ENCODE measurements at regions not wholly inside any gene's neighbourhood (a gene's known extent, or its start where the extent isn't known, plus 50 kb on each side); places are given as distances from the start of the nearest gene placed in this dataset.

- Histone ChIP-seq H3K9me3 (no peaks in the 10 kb centered on the region), H3K4me1 (peaks cover 11 to 33% of the 10 kb centered on the region in 2 donors), H3K27me3 (no peaks in the 10 kb centered on the region), H3K27ac (peak overlapping the region in 3 of 4 donors; percentile 22 to 48 (median 32)), H3K36me3 (no peaks in the 10 kb centered on the region), H3K4me3 (no peak overlapping the region)
- DNase-seq = no peak
- in situ Hi-C loops (cut with MboI; ENCODE audit: low sequenced_read_pairs in 4 of 4) (no loop called here), intact Hi-C loops (cut with DNase I; ENCODE audit: low total_unique reads) (no loop called here)
- TF ChIP-seq POLR2A (IDR thresholded peaks at IDR 0.05) (no peak), CTCF (IDR thresholded peaks at IDR 0.05 in 4 of 5, conservative IDR thresholded peaks at IDR 0.05 in 1 of 5) (no peak)
- peak in 1 of 2 donors; percentile 21 for ATAC-seq
These were observed 223.6 kb upstream of the CTNNB1 start for GRCh38 chr3:40975711-40976121.

- H3K9me3 ChIP-seq = no peaks in the 10 kb centered on the region
- peak overlapping the region in 3 of 4 donors; percentile 22 to 48 (median 32) for H3K27ac ChIP-seq
- H3K36me3 ChIP-seq = no peaks in the 10 kb centered on the region
- intact Hi-C loops (cut with DNase I; ENCODE audit: low total_unique reads) (no loop called here), in situ Hi-C loops (cut with MboI; ENCODE audit: low sequenced_read_pairs in 4 of 4) (no loop called here)
- H3K4me3 ChIP-seq = no peak overlapping the region
- ATAC-seq (no peak), DNase-seq (no peak)
- H3K4me1 ChIP-seq = peaks cover 6 to 29% of the 10 kb centered on the region in 2 donors
- no peaks in the 10 kb centered on the region for H3K27me3 ChIP-seq
- TF ChIP-seq POLR2A (IDR thresholded peaks at IDR 0.05) (no peak), CTCF (IDR thresholded peaks at IDR 0.05 in 4 of 5, conservative IDR thresholded peaks at IDR 0.05 in 1 of 5) (no peak)
These were observed 223.1 kb upstream of the CTNNB1 start for GRCh38 chr3:40976241-40976640.

GRCh38 chr3:40978442-40978841 lies 220.9 kb upstream of the CTNNB1 start:
- no peaks in the 10 kb centered on the region for H3K36me3 ChIP-seq
- no peak for ATAC-seq
- intact Hi-C loops (cut with DNase I; ENCODE audit: low total_unique reads) = no loop called here
- H3K27me3 ChIP-seq = no peaks in the 10 kb centered on the region
- in situ Hi-C loops (cut with MboI; ENCODE audit: low sequenced_read_pairs in 4 of 4) = no loop called here
- no peaks in the 10 kb centered on the region for H3K9me3 ChIP-seq
- TF ChIP-seq POLR2A (IDR thresholded peaks at IDR 0.05) = no peak
- no peak for TF ChIP-seq CTCF (IDR thresholded peaks at IDR 0.05 in 4 of 5, conservative IDR thresholded peaks at IDR 0.05 in 1 of 5)
- H3K27ac ChIP-seq = no peak overlapping the region
- no peak overlapping the region for H3K4me3 ChIP-seq
- DNase-seq = no peak
- H3K4me1 ChIP-seq = peaks cover 5 to 19% of the 10 kb centered on the region in 2 donors

GRCh38 chr3:40979962-40980361 lies 219.3 kb upstream of the CTNNB1 start:
- no peak for TF ChIP-seq POLR2A (IDR thresholded peaks at IDR 0.05)
- no peak for TF ChIP-seq CTCF (IDR thresholded peaks at IDR 0.05 in 4 of 5, conservative IDR thresholded peaks at IDR 0.05 in 1 of 5)
- DNase-seq (no peak), ATAC-seq (no peak)
- in situ Hi-C loops (cut with MboI; ENCODE audit: low sequenced_read_pairs in 4 of 4) (no loop called here), intact Hi-C loops (cut with DNase I; ENCODE audit: low total_unique reads) (no loop called here)
- no peaks in the 10 kb centered on the region for H3K9me3 ChIP-seq
- H3K4me1 ChIP-seq = peaks cover 0 to 13% of the 10 kb centered on the region in 2 donors
- H3K4me3 ChIP-seq = no peak overlapping the region
- H3K27me3 ChIP-seq = no peaks in the 10 kb centered on the region
- no peaks in the 10 kb centered on the region for H3K36me3 ChIP-seq
- no peak overlapping the region for H3K27ac ChIP-seq

GRCh38 chr3:40980467-40980866 lies 218.8 kb upstream of the CTNNB1 start:
- no peak overlapping the region for H3K27ac ChIP-seq
- peaks cover 0 to 8% of the 10 kb centered on the region in 2 donors for H3K4me1 ChIP-seq
- no peaks in the 10 kb centered on the region for H3K36me3 ChIP-seq
- no peaks in the 10 kb centered on the region for H3K27me3 ChIP-seq
- H3K4me3 ChIP-seq = no peak overlapping the region
- intact Hi-C loops (cut with DNase I; ENCODE audit: low total_unique reads) = no loop called here
- no peaks in the 10 kb centered on the region for H3K9me3 ChIP-seq
- TF ChIP-seq POLR2A (IDR thresholded peaks at IDR 0.05) = no peak
- no peak for TF ChIP-seq CTCF (IDR thresholded peaks at IDR 0.05 in 4 of 5, conservative IDR thresholded peaks at IDR 0.05 in 1 of 5)
- DNase-seq (no peak), ATAC-seq (no peak)
- in situ Hi-C loops (cut with MboI; ENCODE audit: low sequenced_read_pairs in 4 of 4) = no loop called here
